MCF 10A (cell line): ENCODE measurements at regions not wholly inside any gene's neighbourhood (a gene's known extent, or its start where the extent isn't known, plus 50 kb on each side); places are given as distances from the start of the nearest gene placed in this dataset.
"Not testable (repeated sequence)": the region's sequence is repeated elsewhere in the genome, so short reads cannot be mapped to it uniquely, and the experiment has no call there.

Experiments
- BruUV-seq: library from RNA; stranded (reverse); fragments of 400-500 nt; replicated peaks from 2 replicates; lab custom pipeline; 2021; lab: Mats Ljungman, UMichigan
- CTCF ChIA-PET: fragments of 300-600 bp; sonication (Branson Sonifier 250); formaldehyde crosslinking; extraction: SDS; loops from one replicate; lab custom pipeline; 2021; ENCODE audit warnings: antibody characterized with exemption, inconsistent platforms; lab: Yijun Ruan, JAX
- POLR2A ChIA-PET: fragments of 300-600, 350-650 bp; sonication (Branson Sonifier 250); formaldehyde crosslinking; extraction: SDS; loops from one replicate; lab custom pipeline; 2020; ENCODE audit warnings: antibody characterized with exemption, inconsistent platforms; lab: Yijun Ruan, JAX
- DNase-seq: peaks from one replicate; pipeline ENCODE4 v3.0.0-alpha.2; 2018; ENCODE audit not compliant: unreplicated experiment
- H3K27ac Mint-ChIP-seq: one replicate; pipeline ENCODE4 v1.8.0; 2022; ENCODE audit warnings: mild to moderate bottlenecking, low read depth, mixed read lengths; ENCODE audit not compliant: unreplicated experiment
- H3K27me3 Mint-ChIP-seq: one replicate; pipeline ENCODE4 v1.8.0; 2022; ENCODE audit warnings: mixed read lengths; ENCODE audit not compliant: insufficient read depth, unreplicated experiment
- H3K36me3 Mint-ChIP-seq: one replicate; pipeline ENCODE4 v1.8.0; 2022; ENCODE audit warnings: mild to moderate bottlenecking, moderate library complexity, mixed read lengths; ENCODE audit not compliant: insufficient read depth, unreplicated experiment
- H3K4me1 Mint-ChIP-seq: one replicate; pipeline ENCODE4 v1.8.0; 2022; ENCODE audit warnings: mixed read lengths; ENCODE audit not compliant: insufficient read depth, unreplicated experiment
- H3K4me3 Mint-ChIP-seq: one replicate; pipeline ENCODE4 v1.8.0; 2022; ENCODE audit warnings: mild to moderate bottlenecking, moderate library complexity, mixed read lengths; ENCODE audit not compliant: unreplicated experiment
- H3K9me3 Mint-ChIP-seq: one replicate; pipeline ENCODE4 v1.8.0; 2022; ENCODE audit warnings: mixed read lengths; ENCODE audit not compliant: unreplicated experiment
- CTCF ChIP-seq: fragments of 200-600 bp; IDR thresholded peaks from one replicate; pipeline ENCODE4 v1.8.0; 2022; ENCODE audit warnings: antibody characterized with exemption, mild to moderate bottlenecking; ENCODE audit not compliant: unreplicated experiment
- intact Hi-C: fragments of 100-400 bp; cut with micrococcal nuclease; formaldehyde crosslinking; loops from 2 replicates; pipeline ENCODE4 v1.14.1; 2022

DNA sequence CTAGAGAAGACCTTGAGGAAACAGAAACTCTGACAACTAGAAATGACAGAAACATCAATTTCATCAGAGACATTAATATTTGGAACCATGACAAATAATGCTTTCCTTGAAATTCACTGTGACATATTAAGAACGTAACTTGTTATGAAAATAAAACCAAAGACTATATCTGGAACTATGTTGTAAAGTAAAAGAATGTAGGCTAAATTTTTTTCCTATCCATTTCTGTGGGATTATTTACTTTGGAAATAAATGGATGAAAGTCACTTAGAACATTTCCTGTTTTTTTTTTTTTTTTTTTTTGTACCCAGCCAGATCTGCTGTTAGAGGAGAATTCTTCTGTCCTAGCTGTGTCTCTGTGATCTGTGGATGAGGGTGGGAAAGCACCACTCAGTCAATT is 255.9 kb downstream of the SPRY1 start:
- TF ChIP-seq CTCF = no peak
- Mint-ChIP-seq H3K9me3 (peaks cover 7% of the 10 kb centered on the region), H3K36me3 (no peaks in the 10 kb centered on the region), H3K4me3 (no peak overlapping the region), H3K4me1 (peaks cover 11% of the 10 kb centered on the region), H3K27me3 (no peaks in the 10 kb centered on the region), H3K27ac (no peak overlapping the region)
- DNase-seq = no peak
- POLR2A ChIA-PET = no interaction called here
- intact Hi-C loops = no loop called here
- CTCF ChIA-PET = no interaction called here
- BruUV-seq = no TSS peak

GRCh38 chr4:123653236-123653635 is 256.6 kb downstream of the SPRY1 start:
- ChIA-PET POLR2A (no interaction called here), CTCF (interaction anchor here (0.7 kb wide), 1 partner anchor 551 kb away, joined by 3 read pairs; no protein-coding TSS in a partner anchor)
- no peak for TF ChIP-seq CTCF
- H3K27ac Mint-ChIP-seq = no peak overlapping the region
- no peak overlapping the region for H3K4me3 Mint-ChIP-seq
- no TSS peak for BruUV-seq
- no peaks in the 10 kb centered on the region for H3K36me3 Mint-ChIP-seq
- no peaks in the 10 kb centered on the region for H3K27me3 Mint-ChIP-seq
- peaks cover 11% of the 10 kb centered on the region for H3K4me1 Mint-ChIP-seq
- intact Hi-C loops = no loop called here
- H3K9me3 Mint-ChIP-seq = peaks cover 7% of the 10 kb centered on the region
- no peak for DNase-seq

DNA sequence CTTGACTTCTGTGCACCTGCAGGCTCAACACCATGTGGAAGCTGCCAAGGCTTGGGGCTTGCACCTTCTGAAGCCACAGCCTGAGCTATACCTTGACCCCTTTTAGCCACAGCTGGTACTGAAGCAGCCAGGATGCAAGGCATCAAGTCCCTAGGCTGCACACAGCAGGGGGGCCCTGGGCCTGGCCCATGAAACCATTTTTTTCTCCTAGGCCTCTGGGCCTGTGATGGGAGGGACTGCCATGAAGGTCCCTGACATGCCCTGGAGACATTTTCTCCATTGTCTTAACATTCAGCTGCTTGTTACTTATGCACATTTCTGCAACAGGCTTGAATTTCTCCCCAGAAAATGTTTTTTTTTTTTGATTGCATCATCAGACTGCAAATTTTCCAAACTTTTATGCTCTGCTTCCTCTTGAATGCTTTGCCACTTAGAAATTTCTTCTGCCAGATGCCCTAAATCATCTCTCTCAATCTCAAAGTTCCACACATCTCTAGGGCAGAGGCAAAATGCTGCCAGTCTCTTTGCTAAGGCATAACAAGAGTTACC is 260.2 kb downstream of the SPRY1 start:
- H3K27me3 Mint-ChIP-seq, BruUV-seq, H3K27ac Mint-ChIP-seq, H3K36me3 Mint-ChIP-seq, H3K4me1 Mint-ChIP-seq, DNase-seq, H3K4me3 Mint-ChIP-seq, intact Hi-C loops, H3K9me3 Mint-ChIP-seq: not testable (repeated sequence)
- ChIA-PET CTCF (interaction anchor here (0.6 to 6.8 kb wide), 7 partner anchors 9 to 371 kb away, joined by 3 to 34 read pairs (median 4); no protein-coding TSS in a partner anchor), POLR2A (interaction anchor here (0.7 kb wide), 1 partner anchor 258 kb away, joined by 3 read pairs; no protein-coding TSS in a partner anchor)

GRCh38 chr4:123657606-123658005 is 261.0 kb downstream of the SPRY1 start:
- intact Hi-C loops = not testable (repeated sequence)
- CTCF ChIA-PET = interaction anchor here (0.9 to 6.8 kb wide), 5 partner anchors 93 to 307 kb away, joined by 3 to 34 read pairs (median 5); no protein-coding TSS in a partner anchor

GRCh38 chr4:123659262-123659661 is 262.7 kb downstream of the SPRY1 start:
- H3K36me3 Mint-ChIP-seq = no peaks in the 10 kb centered on the region

More at GRCh38 chr4:123657606-123658005, 261.0 kb downstream of the SPRY1 start:
- H3K36me3 Mint-ChIP-seq, H3K27ac Mint-ChIP-seq, BruUV-seq, H3K4me1 Mint-ChIP-seq, DNase-seq, H3K4me3 Mint-ChIP-seq, H3K9me3 Mint-ChIP-seq, H3K27me3 Mint-ChIP-seq: not testable (repeated sequence)
- POLR2A ChIA-PET = interaction anchor here (0.6 kb wide), 1 partner anchor 258 kb away, joined by 3 read pairs; no protein-coding TSS in a partner anchor

More at GRCh38 chr4:123659262-123659661, 262.7 kb downstream of the SPRY1 start:
- DNase-seq = no peak
- H3K27me3 Mint-ChIP-seq = no peaks in the 10 kb centered on the region
- intact Hi-C loops = no loop called here
- no peaks in the 10 kb centered on the region for H3K4me1 Mint-ChIP-seq
- no peak for TF ChIP-seq CTCF
- ChIA-PET POLR2A (interaction anchor here (0.7 to 1.2 kb wide), 2 partner anchors 260 to 532 kb away, joined by 3 read pairs; no protein-coding TSS in a partner anchor), CTCF (interaction anchor here (0.6 to 6.8 kb wide), 12 partner anchors 9 to 576 kb away, joined by 3 to 55 read pairs (median 4); no protein-coding TSS in a partner anchor)
- peaks cover 3% of the 10 kb centered on the region for H3K9me3 Mint-ChIP-seq
- no peak overlapping the region for H3K4me3 Mint-ChIP-seq
- no TSS peak for BruUV-seq
- no peak overlapping the region for H3K27ac Mint-ChIP-seq
